Fibroblast of pulmonary artery (primary cell): ENCODE measurements at regions not wholly inside any gene's neighbourhood (a gene's known extent, or its start where the extent isn't known, plus 50 kb on each side); places are given as distances from the start of the nearest gene placed in this dataset.

ENCODE experiments used
- DNase-seq: peaks from one replicate; pipeline ENCODE4 v3.0.0-alpha.2; 2010; ENCODE audit warnings: low read depth
- H3K4me3 ChIP-seq: replicated peaks from 2 replicates; pipeline ENCODE4 v1.5.1; 2011; ENCODE audit warnings: low read depth, mild to moderate bottlenecking, control low read depth, low read length, moderate library complexity
- TF ChIP-seq, protein P1 (sequence below): IDR thresholded peaks from 2 replicates; pipeline ENCODE4 v1.5.1; 2011; ENCODE audit warnings: mild to moderate bottlenecking, control low read depth, low read length, inconsistent platforms; ENCODE audit errors: missing control alignments

DNA sequence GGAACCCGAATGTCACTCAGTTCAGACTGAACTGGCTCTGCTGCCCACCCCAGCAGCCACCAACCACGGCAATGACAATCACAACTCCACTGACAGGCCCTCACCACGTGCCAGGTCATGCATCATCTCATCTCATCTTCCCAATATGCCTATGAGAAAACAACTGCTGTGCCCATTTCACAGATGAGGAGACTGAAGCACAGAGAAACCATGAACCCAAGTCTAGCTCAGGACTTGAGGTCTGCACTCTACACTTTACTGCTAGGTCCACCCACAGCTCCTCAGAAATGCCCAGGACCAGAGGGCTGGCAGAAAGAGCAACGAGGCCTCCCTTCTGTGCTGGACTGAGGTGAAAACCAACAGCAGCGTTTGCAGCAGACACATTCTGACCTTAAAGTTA, 99.2 kb upstream of the LINGO1 start:
- no peak overlapping the region for H3K4me3 ChIP-seq
- DNase-seq: no peak
- TF ChIP-seq, protein P1, sequence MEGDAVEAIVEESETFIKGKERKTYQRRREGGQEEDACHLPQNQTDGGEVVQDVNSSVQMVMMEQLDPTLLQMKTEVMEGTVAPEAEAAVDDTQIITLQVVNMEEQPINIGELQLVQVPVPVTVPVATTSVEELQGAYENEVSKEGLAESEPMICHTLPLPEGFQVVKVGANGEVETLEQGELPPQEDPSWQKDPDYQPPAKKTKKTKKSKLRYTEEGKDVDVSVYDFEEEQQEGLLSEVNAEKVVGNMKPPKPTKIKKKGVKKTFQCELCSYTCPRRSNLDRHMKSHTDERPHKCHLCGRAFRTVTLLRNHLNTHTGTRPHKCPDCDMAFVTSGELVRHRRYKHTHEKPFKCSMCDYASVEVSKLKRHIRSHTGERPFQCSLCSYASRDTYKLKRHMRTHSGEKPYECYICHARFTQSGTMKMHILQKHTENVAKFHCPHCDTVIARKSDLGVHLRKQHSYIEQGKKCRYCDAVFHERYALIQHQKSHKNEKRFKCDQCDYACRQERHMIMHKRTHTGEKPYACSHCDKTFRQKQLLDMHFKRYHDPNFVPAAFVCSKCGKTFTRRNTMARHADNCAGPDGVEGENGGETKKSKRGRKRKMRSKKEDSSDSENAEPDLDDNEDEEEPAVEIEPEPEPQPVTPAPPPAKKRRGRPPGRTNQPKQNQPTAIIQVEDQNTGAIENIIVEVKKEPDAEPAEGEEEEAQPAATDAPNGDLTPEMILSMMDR: no peak

DNA sequence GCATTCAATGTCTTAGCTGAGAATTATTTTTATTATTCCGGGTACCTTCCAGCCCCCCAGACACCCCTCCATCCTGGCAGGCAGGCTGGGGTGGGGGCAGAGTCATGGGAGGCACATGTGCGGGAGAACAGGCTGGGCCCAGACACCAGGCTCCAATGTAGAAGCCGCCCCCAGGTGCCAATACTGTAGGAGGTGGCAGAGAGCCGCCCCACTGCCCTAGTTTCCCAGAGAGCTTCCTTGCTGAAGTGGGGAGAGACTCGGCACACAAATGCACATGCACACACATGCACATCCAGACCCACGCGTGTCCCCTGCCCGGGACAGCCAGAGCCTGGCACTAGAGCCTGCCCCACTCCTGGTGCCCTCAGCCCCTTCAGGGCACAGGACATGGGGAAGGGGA, 98.4 kb upstream of the LINGO1 start:
- no peak for DNase-seq
- TF ChIP-seq, protein P1: no peak
- H3K4me3 ChIP-seq: no peak overlapping the region

DNA sequence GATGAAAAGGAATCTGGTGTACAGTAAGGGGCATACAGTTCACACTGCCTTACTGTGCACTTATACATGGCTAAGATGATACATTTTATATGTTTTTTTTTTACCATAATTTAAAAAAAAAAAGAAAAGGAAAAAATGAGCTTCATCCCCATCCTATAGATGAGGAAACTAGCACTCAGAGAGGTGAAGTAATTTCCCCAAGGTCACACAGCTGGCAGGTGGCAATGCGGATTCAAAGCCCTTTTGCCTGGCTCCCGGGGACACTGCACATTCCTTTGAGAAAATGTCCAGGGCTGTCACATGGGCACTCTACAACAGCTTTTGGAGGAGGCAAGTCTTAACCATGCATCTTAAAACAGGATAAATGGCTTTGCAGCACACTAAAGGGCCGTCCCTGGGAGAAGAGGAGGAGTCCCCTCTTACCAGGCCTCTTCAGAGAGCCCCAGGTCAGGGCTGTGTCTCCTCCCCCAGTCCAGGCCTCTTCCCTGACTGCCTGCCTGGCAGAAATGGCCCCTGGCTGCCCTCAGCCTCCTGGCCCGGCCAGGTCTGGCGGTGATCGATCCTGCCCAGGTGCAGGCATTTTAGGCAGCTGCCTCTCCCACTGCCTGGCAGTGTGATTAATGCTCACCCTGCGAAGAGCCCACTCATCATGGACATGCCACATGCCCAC, 95.1 kb upstream of the LINGO1 start:
- TF ChIP-seq, protein P1: no peak

DNA sequence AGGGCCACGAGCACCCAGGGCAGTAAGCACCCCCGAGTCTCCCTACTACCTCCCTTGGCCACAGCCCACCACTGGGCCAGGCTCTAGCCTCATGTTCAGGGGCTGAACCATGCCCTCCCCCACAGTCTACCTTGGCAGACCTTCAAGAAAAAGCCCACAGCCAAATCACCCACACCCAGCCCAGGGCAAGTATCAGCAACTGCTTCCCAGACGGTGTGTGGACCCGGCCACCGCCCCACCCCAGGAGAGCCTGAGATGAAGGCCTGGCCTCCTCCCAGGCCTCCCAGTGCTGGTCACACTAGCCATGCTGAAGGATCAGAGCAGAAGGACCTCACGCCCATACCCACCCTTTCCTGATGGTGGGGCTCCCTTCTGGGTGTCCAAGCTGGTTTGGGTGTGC, 92.0 kb upstream of the LINGO1 start:
- no peak overlapping the region for H3K4me3 ChIP-seq
- TF ChIP-seq, protein P1: no peak
- no peak for DNase-seq

More for the DNA sequence above, 95.1 kb upstream of the LINGO1 start:
- no peak overlapping the region for H3K4me3 ChIP-seq
- DNase-seq: no peak

DNA sequence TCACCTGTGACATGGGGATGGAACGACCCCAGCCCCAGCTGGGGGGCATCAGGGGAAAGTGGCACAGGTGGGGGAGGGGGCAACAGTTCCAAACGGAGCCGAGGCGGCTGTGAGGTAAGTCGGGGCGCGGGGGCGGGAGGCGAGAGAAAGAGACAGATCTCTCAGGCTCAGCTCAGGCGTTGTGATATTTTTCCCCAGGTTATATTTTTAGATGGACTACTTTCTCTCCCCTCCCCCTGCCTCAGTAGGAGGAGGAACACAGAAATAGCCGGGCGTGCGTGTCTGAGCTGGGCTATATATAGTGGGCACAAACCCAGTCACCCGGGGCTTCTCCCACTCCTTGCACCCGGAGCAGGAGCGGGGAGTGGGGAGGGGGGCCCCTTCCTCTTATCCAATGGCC, 91.0 kb upstream of the LINGO1 start:
- DNase-seq: no peak
- TF ChIP-seq, protein P1: no peak
- H3K4me3 ChIP-seq: no peak overlapping the region

DNA sequence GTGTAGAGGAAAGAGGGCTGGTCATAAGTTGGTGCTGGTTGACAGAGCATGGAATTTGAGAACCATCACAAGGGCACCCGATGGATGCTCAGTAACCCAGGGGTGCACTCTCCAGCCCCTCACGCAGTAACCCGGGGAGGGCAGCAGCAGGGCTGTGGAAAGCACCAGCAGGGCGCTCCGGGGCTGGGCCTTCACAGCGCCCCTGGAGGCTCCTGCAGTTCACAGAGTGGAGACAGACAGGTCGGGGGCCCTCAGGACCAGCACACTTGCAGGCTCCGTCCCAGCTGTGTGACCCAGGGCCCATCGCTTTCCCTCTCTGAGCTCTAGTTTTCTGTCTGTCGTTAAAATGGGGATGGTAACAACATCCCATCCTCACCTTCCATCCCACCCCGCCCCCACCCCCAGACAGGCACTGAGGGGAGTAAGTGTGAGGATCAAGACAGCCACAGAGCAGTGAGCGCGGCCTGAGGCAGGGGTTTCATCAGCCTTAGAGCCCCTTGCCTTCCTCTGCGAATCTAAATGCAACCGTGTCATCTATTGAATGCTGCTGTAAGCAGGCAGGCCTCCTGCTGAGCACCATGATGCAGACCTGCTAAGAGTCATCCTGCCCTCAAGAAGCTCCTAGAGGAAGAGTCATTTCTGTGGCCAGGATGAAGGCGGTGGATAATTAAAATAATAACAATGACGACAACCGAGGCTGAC, 90.2 kb upstream of the LINGO1 start:
- DNase-seq: no peak
- TF ChIP-seq, protein P1: no peak
- no peak overlapping the region for H3K4me3 ChIP-seq
